ENCODE measurements at regions not wholly inside any gene's neighbourhood (a gene's known extent, or its start where the extent isn't known, plus 50 kb on each side); places are given as distances from the start of the nearest gene placed in this dataset.

DNA sequence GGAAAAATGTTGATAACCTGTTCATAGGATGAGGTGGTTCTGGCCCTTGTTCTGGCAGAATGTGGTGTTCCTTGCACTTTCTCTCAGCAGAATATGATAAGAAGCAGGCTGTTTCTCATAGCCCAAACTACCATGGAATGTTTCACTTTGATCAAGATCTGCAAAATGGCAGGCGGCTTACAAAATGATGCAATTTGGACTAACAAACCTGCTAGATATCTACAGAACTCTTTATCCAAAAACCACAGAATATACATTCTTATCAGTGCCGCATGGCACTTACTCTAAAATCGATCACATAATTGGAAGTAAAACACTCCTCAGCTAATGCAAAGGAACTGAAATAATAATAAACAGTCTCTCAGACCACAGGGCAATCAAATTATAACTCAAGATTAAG lies 55.9 kb upstream of the ABCB7 start:
- Histone ChIP-seq H2AK5ac (ENCODE audit: low read depth, low read length) (no peak overlapping the region), H3K79me1 (ENCODE audit: low read depth, low read length) (no peaks in the 10 kb centered on the region), H4K8ac (ENCODE audit: extremely low read depth, insufficient read depth, low read length) (no peak overlapping the region), H3K4me2 (ENCODE audit: insufficient read depth in 1 of 2, low read depth in 2 of 2, low read length in 2 of 2) (no peak overlapping the region), H3K23ac (ENCODE audit: insufficient read length) (no peak overlapping the region), H3K79me2 (ENCODE audit: control insufficient read depth in 1 of 2, insufficient read depth in 2 of 2, low read length in 2 of 2) (no peaks in the 10 kb centered on the region), H2BK12ac (ENCODE audit: low read depth, low read length) (no peak overlapping the region), H3K4me3 (ENCODE audit: extremely low read depth in 1 of 4, insufficient read depth in 2 of 4, low read depth in 3 of 4, low read length in 4 of 4) (no peak overlapping the region), H2BK5ac (ENCODE audit: low read depth, low read length) (no peak overlapping the region), H3K27ac (ENCODE audit: low read depth, low read length) (no peak overlapping the region), H2BK15ac (ENCODE audit: low read length) (no peak overlapping the region), H4K5ac (ENCODE audit: insufficient read length, low read depth, low read length) (no peak overlapping the region), H3K27me3 (replicated peaks in 1 of 4; ENCODE audit: control insufficient read depth in 3 of 4, extremely low read depth in 1 of 4, insufficient read depth in 3 of 4, low read length in 3 of 4) (no peaks in the 10 kb centered on the region), H4K20me1 (replicated peaks in 1 of 2; ENCODE audit: control insufficient read depth in 1 of 2, insufficient read depth in 2 of 2, low read length in 2 of 2) (no peaks in the 10 kb centered on the region), H3K56ac (replicated peaks; ENCODE audit: insufficient read length, low read depth, low read length) (no peak overlapping the region), H3K23me2 (ENCODE audit: low read depth, low read length) (no peaks in the 10 kb centered on the region), H2BK120ac (replicated peaks; ENCODE audit: low read depth, low read length) (no peak overlapping the region), H2BK20ac (ENCODE audit: low read length) (no peak overlapping the region), H3K4ac (replicated peaks; ENCODE audit: insufficient read length, low read depth, low read length) (no peak overlapping the region), H3K14ac (ENCODE audit: insufficient read length) (no peak overlapping the region), H3K36me3 (ENCODE audit: control insufficient read depth in 2 of 4, insufficient read depth in 4 of 4, low read length in 3 of 4) (no peaks in the 10 kb centered on the region), H2AFZ (ENCODE audit: low read length) (no peak overlapping the region), H3K4me1 (replicated peaks in 1 of 4; ENCODE audit: control insufficient read depth in 3 of 4, insufficient read depth in 4 of 4, low read length in 3 of 4) (no peaks in the 10 kb centered on the region), H4K91ac (replicated peaks; ENCODE audit: insufficient read length, low read length) (no peak overlapping the region), H3K9ac (replicated peaks in 1 of 4; ENCODE audit: extremely low read depth in 1 of 4, low read depth in 3 of 4, low read length in 3 of 4) (no peak overlapping the region), H3K18ac (ENCODE audit: extremely low read depth, low read length) (no peak overlapping the region), H3K9me3 (ENCODE audit: insufficient read depth in 2 of 2, low read depth in 1 of 2, low read length in 1 of 2) (no peaks in the 10 kb centered on the region)
- FAIRE-seq (no peak), DNase-seq (ENCODE audit: low read depth in 1 of 2, low spot score in 2 of 2) (no peak)
- ChIA-PET CTCF (ENCODE audit: partially characterized antibody) (no interaction called here), POLR2A (ENCODE audit: partially characterized antibody) (no interaction called here)
- TF ChIP-seq CHD2 (IDR thresholded peaks at IDR 0.05; ENCODE audit: low read length) (no peak), EP300 (IDR thresholded peaks at IDR 0.05; ENCODE audit: borderline replicate concordance in 1 of 2, low read depth in 2 of 2, low read length in 2 of 2) (no peak), EGR1 (IDR thresholded peaks at IDR 0.05; ENCODE audit: borderline replicate concordance, low read depth, low read length) (no peak), TCF12 (IDR thresholded peaks at IDR 0.05; ENCODE audit: low read depth, low read length) (no peak), HDAC6 (IDR thresholded peaks at IDR 0.05; ENCODE audit: low read depth, low read length) (no peak), MAFK (IDR thresholded peaks at IDR 0.05; ENCODE audit: low read depth, low read length) (no peak), RFX5 (IDR thresholded peaks at IDR 0.05; ENCODE audit: borderline replicate concordance, low read depth, low read length) (no peak), BCL11A (IDR thresholded peaks at IDR 0.05; ENCODE audit: low read depth in 2 of 2, low read length in 2 of 2) (no peak), GTF2F1 (IDR thresholded peaks at IDR 0.05; ENCODE audit: borderline replicate concordance, low read depth, low read length) (no peak), SAP30 (IDR thresholded peaks at IDR 0.05; ENCODE audit: insufficient read depth, insufficient replicate concordance, low read length) (no peak)
- TF ChIP-seq, protein P1, sequence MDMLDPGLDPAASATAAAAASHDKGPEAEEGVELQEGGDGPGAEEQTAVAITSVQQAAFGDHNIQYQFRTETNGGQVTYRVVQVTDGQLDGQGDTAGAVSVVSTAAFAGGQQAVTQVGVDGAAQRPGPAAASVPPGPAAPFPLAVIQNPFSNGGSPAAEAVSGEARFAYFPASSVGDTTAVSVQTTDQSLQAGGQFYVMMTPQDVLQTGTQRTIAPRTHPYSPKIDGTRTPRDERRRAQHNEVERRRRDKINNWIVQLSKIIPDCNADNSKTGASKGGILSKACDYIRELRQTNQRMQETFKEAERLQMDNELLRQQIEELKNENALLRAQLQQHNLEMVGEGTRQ (IDR thresholded peaks at IDR 0.05; ENCODE audit: low read length): no peak
- 100% methylated on average over 2 of the region's 3 CpGs; no CpG with 5 or more reads in 1 of the 2 experiments for WGBS, 2 experiments (ENCODE audit: extremely low coverage in 1 of 2, insufficient coverage in 1 of 2, insufficient read length in 1 of 2, insufficient replicate concordance in 2 of 2, low coverage in 1 of 2, low lambda C conversion rate in 2 of 2, missing lambda C conversion rate in 1 of 2)
